GM18867 (cell line): ENCODE measurements at regions not wholly inside any gene's neighbourhood (a gene's known extent, or its start where the extent isn't known, plus 50 kb on each side); places are given as distances from the start of the nearest gene placed in this dataset.

Source experiments
- ATAC-seq: cut with Tn5 transposase; IDR thresholded peaks from one replicate; pipeline ENCODE4 v1.9.1; 2021; ENCODE audit warnings: mild to moderate bottlenecking, moderate library complexity; ENCODE audit not compliant: unreplicated experiment

DNA sequence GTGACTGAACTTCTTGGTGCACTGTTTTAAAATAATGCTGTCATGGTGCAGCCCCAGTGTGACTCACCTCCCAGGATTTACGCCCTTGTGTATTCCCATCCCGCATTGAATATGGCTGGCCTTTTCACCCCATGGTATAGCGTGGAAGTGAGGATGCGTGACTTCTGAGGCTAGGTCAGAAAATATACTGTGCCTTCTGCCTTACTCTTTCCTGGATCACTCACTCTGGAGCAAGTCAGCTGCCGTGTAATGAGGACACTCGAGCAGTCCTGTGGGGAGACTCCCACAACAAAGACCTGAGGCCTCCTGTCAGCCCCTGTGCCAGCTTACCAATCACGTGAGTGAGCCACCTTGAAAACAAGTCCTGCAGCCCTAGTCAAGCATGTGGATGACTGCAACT is 471.9 kb upstream of the KIRREL3 start:
- ATAC-seq: no peak

DNA sequence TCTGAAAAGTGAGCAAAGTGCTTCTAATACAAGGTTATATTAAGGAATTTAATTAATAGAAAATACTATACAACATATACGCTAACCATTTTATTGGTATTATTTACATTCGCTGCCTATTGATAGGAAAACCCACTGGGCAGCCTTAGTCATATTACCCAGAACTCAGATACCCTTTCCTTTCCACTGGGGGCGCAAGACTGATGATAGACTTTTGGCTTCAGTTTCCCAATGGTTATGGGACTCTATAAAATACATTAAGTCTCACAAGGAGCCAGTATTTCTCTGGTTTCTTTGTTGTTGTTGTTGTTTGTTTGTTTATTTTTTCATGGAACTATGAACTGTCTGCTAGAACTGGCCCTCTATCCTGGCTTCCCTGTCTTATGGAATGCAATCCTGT is 471.1 kb upstream of the KIRREL3 start:
- ATAC-seq: no peak

DNA sequence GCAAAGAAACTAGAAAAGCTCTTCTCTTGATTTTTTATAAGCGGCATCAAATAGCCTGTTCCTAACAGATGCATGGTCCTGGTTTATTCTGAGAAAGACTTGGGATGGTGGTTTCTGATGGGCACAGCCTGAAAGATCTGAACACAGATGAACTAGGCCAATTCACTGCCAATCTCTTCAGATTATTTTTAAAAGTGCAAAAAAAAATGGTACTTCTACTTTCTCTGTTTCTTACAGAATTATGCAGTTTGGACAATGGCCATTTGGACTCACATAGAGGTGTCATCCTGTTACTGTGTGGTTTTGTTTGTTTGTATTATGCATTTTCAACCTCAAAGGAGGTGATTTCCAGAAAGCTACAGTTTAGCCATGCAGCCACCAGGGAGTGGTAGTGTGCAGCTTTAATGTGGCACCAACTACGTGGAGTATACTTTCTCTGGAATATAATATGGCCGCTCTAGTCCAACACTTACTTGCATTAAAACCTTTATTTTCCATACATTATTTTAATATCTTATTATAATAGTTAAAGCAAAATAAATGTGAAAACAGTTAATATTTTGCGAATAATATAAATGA is 469.8 kb upstream of the KIRREL3 start:
- peak; percentile 82 for ATAC-seq

DNA sequence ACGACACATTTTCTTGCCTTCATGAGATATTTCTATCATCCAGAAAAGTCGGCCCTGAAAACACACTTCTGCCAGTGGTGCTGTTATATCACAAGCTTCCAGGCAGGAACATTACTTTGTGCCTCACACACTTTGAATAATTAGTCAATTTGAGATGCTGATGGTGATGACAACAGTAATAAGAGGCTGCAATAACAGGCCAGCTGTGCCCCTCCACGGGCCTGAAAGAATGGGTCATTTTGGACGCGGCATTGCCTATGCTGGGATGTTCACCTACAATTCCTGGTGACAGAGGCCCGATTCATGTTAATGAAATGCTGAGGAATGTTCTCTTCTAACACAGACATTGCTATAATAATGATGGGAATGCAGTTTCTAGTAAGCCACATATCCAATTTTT is 463.8 kb upstream of the KIRREL3 start:
- ATAC-seq: no peak

DNA sequence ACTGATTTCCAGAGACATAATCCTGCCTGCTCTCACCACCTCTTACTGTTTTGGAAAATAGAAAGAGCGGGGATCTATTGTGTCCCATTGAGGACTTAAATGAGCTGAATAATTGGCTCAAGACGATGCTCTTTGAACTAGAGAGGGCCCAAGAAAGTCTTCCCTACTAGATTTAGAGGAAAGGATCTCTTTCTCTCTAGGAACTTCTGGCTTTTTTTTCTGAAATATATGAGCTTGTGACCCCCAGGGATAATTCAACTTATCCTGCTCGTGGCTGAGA is 461.4 kb upstream of the KIRREL3 start:
- no peak for ATAC-seq

DNA sequence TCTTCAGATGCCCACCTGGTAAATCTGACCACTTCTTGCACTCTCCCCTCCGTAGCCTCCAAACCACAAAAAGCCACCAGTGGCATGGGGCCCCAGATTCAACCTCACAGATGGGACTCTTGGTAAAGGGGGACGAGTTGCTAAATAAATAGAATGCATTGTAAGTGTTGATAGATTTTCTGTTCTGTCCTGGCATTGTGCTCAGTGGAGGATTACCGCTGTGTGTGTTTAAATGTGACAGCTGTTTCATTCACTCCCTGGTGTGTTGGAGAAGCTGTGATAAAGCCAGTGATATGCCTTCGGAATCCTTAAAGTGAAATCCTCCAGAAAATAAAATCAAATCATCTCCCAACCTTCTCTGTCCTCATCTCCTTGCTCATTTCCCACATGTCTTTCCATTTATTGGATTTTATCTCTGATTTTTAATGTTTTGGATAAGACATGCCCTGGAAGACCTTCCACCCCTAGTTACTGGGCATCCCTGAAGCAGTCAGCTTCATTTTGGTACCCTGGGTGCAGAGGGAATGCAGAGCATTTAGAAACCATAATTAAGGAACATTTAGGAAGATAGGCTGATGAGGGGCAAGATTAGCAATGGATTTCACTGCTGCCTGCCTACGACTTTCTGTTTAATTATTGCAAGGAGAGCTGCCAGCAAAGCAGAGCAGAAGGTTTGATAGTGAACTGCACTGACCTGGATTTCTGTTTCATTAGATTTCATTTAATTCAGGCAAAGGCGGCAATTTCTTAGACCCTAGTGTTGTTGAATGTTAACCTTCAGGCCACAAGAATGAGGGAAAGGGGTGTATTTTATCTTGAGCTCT is 460.9 kb upstream of the KIRREL3 start:
- no peak for ATAC-seq

DNA sequence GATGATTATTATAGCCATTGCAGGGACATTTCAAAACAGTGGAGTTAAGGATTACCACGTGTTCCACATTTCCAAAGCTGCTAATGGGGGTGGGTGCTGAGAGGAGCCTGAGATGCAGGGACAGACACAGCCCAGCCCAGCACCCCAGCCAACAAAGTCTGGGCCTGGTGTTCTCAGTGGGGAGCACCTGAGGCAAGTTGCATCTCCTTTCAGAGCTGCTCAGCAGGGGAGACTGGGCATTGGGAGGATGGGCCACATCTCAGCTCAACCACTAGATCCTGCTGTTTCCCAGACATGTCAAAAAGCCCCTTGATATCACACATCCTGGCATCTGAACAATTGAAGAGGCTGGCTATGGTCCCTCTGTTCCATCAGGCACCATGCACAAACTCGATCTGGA is 458.0 kb upstream of the KIRREL3 start:
- no peak for ATAC-seq

DNA sequence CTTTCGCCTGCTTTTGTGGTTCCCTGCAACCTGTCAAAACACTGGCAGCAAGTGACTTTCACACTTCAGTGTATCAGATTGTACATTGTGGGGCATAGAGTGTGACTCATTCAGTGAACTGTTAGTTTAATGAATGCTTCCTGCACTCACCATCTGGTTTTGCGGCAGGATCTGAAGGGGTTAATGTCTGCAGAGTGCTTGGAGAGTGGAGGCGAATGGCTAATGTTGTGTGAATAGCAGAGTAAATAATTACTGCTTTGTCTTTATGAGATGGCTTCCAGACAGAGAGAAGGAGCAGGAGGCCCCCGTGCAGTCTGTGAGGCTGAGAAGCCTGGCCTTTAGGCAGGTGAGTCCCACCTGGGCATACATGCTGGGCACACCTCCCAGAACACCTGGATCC is 454.3 kb upstream of the KIRREL3 start:
- no peak for ATAC-seq

DNA sequence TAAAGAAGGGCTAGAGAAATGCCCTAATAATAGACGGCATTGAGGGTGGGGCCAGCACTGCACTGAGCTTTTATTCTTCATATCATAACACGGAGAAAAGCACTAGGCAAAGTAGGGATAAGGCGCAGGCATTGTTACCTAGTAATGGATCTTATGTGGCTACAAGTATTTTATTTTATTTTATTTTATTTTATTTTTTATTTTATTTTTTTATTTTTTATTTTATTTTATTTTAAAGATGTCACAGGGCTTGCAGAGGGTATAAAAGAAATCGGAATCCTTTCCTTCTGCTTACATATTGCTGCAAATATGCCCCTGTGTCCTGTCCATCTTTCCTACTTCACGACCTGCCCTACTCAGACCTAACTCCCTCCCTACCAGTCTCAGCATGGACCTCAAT is 452.0 kb upstream of the KIRREL3 start:
- ATAC-seq: no peak

DNA sequence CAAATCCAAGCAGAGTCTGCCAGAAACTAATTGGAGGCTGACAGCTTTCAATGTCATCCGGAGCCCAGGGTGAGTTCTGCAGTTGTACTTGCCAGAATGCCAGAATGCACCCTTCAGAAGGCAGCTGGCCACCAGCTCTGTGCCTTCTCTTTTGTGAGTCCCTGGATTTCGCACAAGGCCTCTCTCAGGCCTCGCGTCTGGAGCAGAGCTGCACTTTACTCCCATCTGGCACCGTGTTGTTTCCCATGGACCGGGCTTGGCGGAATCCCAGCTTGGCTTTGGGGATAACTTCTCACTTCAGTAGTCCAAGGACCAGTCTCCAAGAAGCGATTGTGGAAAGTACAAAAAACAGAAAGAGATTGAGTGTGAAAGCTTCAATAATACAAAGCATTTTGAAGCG is 451.3 kb upstream of the KIRREL3 start:
- ATAC-seq: no peak

DNA sequence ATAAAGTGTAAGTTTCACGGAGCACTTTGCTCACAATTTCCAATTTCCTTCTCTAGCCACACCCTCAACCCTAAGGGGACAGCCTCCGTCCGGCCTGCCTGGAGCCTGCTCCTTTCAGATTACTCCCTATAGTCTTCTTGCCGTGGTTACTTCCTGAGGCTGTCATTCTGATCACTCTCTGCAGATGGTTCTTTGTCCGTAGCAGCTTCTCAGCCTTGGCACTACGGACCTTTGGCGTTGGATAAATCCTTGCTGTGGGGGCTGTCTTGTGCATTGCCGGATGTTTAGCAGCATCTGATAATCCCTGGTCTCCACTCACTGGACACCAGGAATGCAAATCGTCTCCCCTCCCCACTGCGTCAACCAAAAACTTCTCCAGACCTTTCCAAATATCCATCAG is 447.5 kb upstream of the KIRREL3 start:
- ATAC-seq: no peak

DNA sequence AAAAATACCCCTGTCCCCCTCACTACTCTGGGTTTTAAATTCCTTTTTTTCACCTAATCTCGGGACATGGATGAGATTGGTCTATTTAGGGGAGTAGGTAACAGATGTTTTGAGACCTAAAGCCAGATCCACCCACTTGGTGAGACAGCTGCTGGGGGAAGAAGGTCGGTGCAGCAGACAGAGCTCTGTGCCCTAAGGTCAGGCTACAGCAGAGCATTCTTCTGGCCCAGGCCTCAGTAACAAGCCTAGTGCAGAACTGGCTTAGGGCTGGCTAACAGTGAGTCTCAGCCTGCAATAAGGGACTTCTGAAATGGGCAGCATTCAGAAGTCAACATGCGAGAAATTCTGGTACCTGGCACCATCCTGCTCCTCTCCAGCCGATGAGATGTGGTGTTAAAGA is 444.9 kb upstream of the KIRREL3 start:
- ATAC-seq: no peak

DNA sequence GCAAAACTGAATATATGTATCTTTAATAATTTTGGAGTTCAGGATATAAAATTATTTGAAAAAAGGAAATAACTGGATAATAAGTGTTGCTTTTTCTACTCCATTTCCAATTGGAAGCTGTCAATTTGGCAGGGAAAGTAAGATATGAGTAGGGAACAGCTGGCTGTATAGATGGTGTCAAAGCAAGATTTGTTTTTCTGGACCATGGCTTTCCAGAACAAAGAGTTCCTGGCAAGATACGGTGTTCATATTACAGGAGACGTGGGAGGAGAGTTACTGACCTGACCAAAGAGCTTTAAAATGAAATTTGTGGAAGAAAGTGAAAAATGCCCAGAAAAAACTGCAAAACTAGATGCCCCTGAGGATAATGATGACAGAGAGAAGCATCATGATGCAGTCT is 442.7 kb upstream of the KIRREL3 start:
- ATAC-seq: no peak

DNA sequence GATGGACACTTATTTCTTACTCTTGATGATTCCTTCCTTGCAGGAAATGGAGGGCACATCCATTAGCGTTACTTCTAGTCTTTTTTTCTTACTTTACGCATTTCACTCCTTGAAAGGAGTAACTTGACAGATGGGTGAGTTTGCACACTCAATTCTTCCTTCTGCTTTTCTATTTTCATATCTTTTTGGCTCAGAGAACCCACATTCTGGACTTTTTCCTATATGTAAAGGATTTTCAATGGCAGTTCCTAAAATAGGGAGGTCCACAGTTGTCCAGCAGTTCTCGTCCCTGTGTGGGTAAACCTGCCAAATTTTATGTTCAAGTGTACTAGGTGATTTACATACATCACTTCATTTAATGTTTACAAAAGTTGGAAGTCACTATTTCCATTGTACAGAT is 440.0 kb upstream of the KIRREL3 start:
- no peak for ATAC-seq

DNA sequence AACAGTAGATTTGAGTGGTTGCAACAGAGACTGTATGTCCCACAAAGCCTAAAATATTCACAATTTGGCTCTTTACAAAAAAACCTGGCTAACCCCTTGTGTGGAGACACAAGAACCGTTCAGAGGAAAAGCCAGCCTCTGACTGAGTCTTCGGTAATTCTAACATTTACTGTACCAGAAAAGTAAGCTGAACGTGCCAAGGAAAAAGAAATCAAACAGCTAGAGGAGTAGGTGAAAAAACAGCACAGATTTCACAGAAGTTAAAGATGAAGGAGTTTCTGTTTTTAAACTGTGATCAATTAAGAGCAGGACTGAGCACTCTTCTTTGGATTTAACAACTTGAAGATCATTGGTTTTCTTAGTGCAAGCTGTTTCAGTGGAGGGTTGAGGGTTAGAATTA is 424.7 kb upstream of the KIRREL3 start:
- no peak for ATAC-seq

DNA sequence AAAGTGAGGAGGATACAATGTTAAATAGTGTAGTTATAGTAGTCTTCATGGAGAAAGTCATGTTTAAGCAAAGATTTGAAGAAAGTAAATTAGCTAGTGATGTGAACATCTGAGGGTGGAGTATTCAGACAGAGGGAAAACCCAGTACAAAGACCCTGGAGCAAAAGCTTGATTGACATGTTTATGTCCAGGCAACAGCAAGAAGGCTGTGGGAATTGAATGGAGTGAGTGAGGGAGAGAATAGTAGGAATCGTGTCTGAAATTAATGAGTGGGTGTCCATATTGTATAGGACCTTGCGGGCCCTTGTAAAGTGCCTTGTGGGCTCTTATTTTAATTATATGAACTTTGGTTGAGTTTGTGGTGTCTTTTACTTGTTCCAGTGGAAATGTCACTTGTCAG is 424.1 kb upstream of the KIRREL3 start:
- no peak for ATAC-seq

DNA sequence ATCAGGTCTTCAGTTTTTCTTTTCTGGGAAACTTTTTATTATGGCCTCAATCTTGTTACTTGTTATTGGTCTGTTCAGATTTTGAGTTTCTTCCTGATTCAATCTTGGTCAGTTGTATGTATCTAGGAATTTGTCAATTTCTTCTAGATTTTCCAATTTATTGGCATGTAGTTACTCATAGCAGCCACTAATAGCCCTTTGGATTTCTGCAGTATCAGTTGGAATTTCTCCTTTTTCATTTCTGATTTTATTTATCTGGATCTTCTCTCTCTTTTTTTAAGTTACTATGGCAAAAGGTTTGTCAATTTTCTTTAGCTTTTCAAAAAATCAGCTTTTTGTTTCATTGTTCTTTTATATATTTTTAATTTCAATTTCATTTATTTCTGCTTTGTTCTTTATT is 419.6 kb upstream of the KIRREL3 start:
- no peak for ATAC-seq

DNA sequence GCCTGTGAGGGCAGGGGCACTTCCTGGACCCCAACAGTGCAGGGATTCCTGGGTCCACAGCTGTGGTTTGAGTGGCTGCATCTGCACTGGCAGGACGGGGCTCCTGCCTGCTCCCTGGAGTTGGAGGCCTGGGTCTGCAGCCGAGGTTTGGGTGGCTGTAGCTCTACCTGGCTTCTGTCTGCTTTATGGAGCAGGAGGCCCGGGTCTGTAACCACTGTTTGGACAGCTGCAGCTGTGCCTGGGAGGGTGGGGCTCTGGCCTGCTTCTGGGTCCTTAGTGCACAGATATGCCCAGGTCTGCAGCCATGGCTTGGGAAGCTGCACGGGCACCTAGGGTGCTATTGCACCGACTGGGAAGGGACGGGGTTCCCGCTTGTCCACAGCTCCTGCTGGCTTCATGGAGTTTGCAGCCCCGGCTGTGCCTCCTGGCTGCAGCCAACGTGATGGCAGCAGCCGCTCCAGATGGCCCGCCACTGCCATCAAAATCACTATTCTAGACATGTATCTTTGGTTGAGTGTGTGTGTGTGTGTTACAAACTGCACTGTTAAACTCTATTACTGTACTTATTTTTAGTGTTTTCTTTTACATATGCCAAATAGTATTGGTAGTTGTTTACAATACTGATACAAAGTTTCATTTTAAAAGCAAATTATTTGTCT is 412.3 kb upstream of the KIRREL3 start:
- ATAC-seq: no peak

DNA sequence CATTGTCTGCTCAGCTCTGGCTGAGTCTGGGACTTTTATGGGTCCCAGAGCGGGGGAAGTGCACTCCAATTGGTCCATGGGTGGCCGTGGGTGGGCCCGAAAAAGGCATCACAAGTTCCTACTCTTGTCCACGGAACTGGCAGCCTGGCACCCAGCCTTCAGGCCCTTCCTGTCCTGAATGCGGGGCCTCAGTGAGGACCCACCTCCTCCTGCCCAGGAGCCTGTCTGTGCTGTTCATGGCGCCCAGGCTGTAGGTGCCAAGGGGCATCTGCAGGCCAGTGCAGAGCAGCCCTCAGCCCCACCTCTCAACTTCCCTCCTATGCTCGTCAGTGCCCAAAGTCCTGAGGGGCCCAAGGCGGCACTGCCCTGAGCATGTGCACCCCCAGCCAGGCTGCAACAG is 411.7 kb upstream of the KIRREL3 start:
- ATAC-seq: no peak

DNA sequence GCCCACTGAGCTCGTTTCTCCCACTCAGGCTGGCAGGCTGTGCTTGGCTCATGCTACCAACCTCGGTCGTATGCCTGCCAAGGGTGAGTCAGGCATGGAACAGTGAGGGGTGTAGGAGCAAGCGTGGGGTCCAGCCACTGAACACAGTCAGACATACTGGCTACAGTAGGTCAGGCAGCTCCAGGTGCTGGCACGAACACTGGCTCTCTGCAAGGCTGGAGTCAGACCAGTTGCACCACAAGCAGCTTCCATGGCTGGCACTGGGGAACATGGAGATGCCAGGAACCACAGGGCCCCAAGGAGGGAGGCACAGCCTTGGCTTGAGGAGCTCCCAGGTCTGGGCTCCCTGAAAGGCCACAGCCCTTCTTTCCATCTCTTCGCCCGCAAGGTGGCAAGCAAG is 410.7 kb upstream of the KIRREL3 start:
- ATAC-seq: no peak

DNA sequence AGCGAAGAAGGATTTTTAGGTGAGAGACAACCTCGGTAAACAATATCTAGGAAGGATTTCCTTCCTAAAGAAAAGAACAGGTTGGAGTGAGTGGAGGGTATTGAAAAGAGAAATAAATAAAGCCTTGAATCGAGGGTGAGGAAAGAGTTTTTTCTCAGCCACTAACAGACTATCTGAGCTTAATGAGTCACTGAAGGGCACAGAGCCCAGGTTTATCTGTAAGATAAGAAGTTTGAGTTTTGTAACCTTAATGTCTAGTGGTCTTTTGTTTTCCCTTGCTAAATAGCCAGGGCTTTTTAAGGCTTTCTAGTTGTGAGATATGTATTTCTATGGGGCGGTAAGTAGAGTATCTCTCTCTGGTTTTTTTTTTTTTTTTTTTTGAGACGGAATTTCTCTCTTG is 394.5 kb upstream of the KIRREL3 start:
- ATAC-seq: no peak

DNA sequence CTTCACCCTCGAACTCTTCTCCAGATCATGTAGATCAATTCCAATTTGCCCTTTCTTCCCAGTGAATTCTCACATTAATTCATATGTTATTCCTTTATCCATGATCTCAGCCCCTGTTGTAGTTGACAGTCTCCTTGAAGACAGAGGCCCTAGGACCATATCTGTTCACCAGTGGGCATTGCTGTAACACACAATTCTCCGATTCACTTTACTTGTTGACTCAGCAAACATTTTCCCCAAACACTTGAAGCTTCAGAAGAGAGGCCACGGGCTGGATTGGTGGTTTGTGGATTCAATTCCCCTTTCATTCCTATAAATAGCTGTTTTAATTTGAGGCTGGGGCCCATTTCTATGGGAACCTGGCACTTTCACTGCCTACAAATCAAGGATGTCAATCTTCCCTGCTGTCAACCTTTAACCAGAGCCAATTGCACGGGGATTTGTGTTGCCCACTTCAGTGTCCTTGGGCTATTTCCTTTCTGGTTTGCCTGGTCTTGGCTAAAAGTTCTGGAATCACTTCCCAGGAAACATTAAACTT is 393.0 kb upstream of the KIRREL3 start:
- no peak for ATAC-seq
